ENCODE measurements at regions not wholly inside any gene's neighbourhood (a gene's known extent, or its start where the extent isn't known, plus 50 kb on each side); places are given as distances from the start of the nearest gene placed in this dataset.

DNA sequence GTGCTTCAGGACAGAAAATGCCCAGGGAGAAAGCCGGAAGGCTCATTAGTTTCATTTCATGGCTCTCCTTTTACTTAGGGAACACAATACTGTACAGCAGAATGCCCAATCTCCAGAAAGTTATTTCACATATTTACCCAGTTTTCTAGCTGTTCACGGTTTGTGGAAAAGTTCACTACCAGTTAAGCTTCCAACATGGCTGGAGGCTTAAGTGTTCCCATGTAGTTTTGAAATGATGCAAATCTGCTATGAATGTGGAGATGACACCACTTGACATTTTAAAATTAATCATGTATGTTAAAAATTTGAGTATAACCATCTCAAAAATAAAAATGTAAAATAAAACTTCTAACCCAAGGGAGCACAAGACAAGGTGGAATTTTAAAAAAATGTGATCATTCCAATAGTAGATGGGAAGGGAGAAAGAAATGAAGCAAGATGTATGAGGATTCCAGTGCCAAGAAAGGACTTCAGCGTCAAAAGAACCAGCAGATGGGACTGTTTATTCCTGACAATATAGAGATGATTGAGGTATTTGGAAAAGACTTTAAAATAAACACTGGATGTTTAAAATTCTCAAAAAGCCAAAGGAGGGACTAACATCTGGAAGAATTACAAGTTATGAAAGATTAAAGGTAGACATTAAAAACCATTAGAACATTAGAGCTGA is 60.9 kb upstream of the OSR1 start:
- TF ChIP-seq, protein P1, sequence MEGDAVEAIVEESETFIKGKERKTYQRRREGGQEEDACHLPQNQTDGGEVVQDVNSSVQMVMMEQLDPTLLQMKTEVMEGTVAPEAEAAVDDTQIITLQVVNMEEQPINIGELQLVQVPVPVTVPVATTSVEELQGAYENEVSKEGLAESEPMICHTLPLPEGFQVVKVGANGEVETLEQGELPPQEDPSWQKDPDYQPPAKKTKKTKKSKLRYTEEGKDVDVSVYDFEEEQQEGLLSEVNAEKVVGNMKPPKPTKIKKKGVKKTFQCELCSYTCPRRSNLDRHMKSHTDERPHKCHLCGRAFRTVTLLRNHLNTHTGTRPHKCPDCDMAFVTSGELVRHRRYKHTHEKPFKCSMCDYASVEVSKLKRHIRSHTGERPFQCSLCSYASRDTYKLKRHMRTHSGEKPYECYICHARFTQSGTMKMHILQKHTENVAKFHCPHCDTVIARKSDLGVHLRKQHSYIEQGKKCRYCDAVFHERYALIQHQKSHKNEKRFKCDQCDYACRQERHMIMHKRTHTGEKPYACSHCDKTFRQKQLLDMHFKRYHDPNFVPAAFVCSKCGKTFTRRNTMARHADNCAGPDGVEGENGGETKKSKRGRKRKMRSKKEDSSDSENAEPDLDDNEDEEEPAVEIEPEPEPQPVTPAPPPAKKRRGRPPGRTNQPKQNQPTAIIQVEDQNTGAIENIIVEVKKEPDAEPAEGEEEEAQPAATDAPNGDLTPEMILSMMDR (IDR thresholded peaks at IDR 0.05): no peak
- no peak for TF ChIP-seq POLR2A (IDR thresholded peaks at IDR 0.05)
- TF ChIP-seq EP300 (IDR thresholded peaks at IDR 0.05): no peak
